ENCODE measurements at regions not wholly inside any gene's neighbourhood (a gene's known extent, or its start where the extent isn't known, plus 50 kb on each side); places are given as distances from the start of the nearest gene placed in this dataset.

GRCh38 chr2:211175956-211176355, 619.6 kb downstream of the CPS1 start:
- no peak overlapping the region for H4K91ac ChIP-seq (replicated peaks; ENCODE audit: insufficient read length, low read length)
- no peaks in the 10 kb centered on the region for H3K79me2 ChIP-seq (ENCODE audit: control insufficient read depth in 1 of 2, insufficient read depth in 2 of 2, low read length in 2 of 2)
- H3K9ac ChIP-seq (replicated peaks in 1 of 4; ENCODE audit: extremely low read depth in 1 of 4, low read depth in 3 of 4, low read length in 3 of 4) = no peak overlapping the region
- H3K56ac ChIP-seq (replicated peaks; ENCODE audit: insufficient read length, low read depth, low read length) = no peak overlapping the region
- H3K4me1 ChIP-seq (replicated peaks in 1 of 4; ENCODE audit: control insufficient read depth in 3 of 4, insufficient read depth in 4 of 4, low read length in 3 of 4) = no peaks in the 10 kb centered on the region
- ChIA-PET CTCF (ENCODE audit: partially characterized antibody) (no interaction called here), POLR2A (ENCODE audit: partially characterized antibody) (no interaction called here)
- H2BK5ac ChIP-seq (ENCODE audit: low read depth, low read length) = no peak overlapping the region
- H3K4me3 ChIP-seq (ENCODE audit: extremely low read depth in 1 of 4, insufficient read depth in 2 of 4, low read depth in 3 of 4, low read length in 4 of 4) = no peak overlapping the region
- no peak for FAIRE-seq
- H3K23ac ChIP-seq (ENCODE audit: insufficient read length) = no peak overlapping the region
- H3K4me2 ChIP-seq (ENCODE audit: insufficient read depth in 1 of 2, low read depth in 2 of 2, low read length in 2 of 2) = no peak overlapping the region
- H2AK5ac ChIP-seq (ENCODE audit: low read depth, low read length) = no peak overlapping the region
- DNase-seq (ENCODE audit: low read depth in 1 of 2, low spot score in 2 of 2) = no peak
- no peak overlapping the region for H2BK20ac ChIP-seq (ENCODE audit: low read length)
- H4K20me1 ChIP-seq (replicated peaks in 1 of 2; ENCODE audit: control insufficient read depth in 1 of 2, insufficient read depth in 2 of 2, low read length in 2 of 2) = no peaks in the 10 kb centered on the region
- H4K8ac ChIP-seq (ENCODE audit: extremely low read depth, insufficient read depth, low read length) = no peak overlapping the region
- no peaks in the 10 kb centered on the region for H3K27me3 ChIP-seq (replicated peaks in 1 of 4; ENCODE audit: control insufficient read depth in 3 of 4, extremely low read depth in 1 of 4, insufficient read depth in 3 of 4, low read length in 3 of 4)
- no peak overlapping the region for H2BK12ac ChIP-seq (ENCODE audit: low read depth, low read length)
- H3K9me3 ChIP-seq (ENCODE audit: insufficient read depth in 2 of 2, low read depth in 1 of 2, low read length in 1 of 2) = no peaks in the 10 kb centered on the region
- no peak overlapping the region for H3K4ac ChIP-seq (replicated peaks; ENCODE audit: insufficient read length, low read depth, low read length)
- H2BK120ac ChIP-seq (replicated peaks; ENCODE audit: low read depth, low read length) = no peak overlapping the region
- no peak overlapping the region for H2BK15ac ChIP-seq (ENCODE audit: low read length)
- no peak overlapping the region for H3K14ac ChIP-seq (ENCODE audit: insufficient read length)
- no peaks in the 10 kb centered on the region for H3K23me2 ChIP-seq (ENCODE audit: low read depth, low read length)
- no peaks in the 10 kb centered on the region for H3K79me1 ChIP-seq (ENCODE audit: low read depth, low read length)
- H3K18ac ChIP-seq (ENCODE audit: extremely low read depth, low read length) = no peak overlapping the region
- H2AFZ ChIP-seq (ENCODE audit: low read length) = no peak overlapping the region
- 94% methylated on average over 2 of the region's 2 CpGs; no CpG with 5 or more reads in 1 of the 2 experiments for WGBS, 2 experiments (ENCODE audit: extremely low coverage in 1 of 2, insufficient coverage in 1 of 2, insufficient read length in 1 of 2, insufficient replicate concordance in 2 of 2, low coverage in 1 of 2, low lambda C conversion rate in 2 of 2, missing lambda C conversion rate in 1 of 2)
- no peak overlapping the region for H3K27ac ChIP-seq (ENCODE audit: low read depth, low read length)
- H4K5ac ChIP-seq (ENCODE audit: insufficient read length, low read depth, low read length) = no peak overlapping the region
- H3K36me3 ChIP-seq (ENCODE audit: control insufficient read depth in 2 of 4, insufficient read depth in 4 of 4, low read length in 3 of 4) = no peaks in the 10 kb centered on the region
- TF ChIP-seq SAP30 (IDR thresholded peaks at IDR 0.05; ENCODE audit: insufficient read depth, insufficient replicate concordance, low read length) = no peak
- TF ChIP-seq, protein P1, sequence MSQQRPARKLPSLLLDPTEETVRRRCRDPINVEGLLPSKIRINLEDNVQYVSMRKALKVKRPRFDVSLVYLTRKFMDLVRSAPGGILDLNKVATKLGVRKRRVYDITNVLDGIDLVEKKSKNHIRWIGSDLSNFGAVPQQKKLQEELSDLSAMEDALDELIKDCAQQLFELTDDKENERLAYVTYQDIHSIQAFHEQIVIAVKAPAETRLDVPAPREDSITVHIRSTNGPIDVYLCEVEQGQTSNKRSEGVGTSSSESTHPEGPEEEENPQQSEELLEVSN (IDR thresholded peaks at IDR 0.05) = no peak
- no peak for TF ChIP-seq CBX5 (IDR thresholded peaks at IDR 0.05; ENCODE audit: low read depth, low read length)
- TF ChIP-seq CEBPB (IDR thresholded peaks at IDR 0.05; ENCODE audit: low read depth, low read length) = no peak
- TF ChIP-seq KDM4A (IDR thresholded peaks at IDR 0.05; ENCODE audit: low read depth, low read length, severe bottlenecking) = no peak
- no peak for TF ChIP-seq EGR1 (IDR thresholded peaks at IDR 0.05; ENCODE audit: borderline replicate concordance, low read depth, low read length)
